Heart left ventricle (tissue), 16 donors: ENCODE measurements at regions not wholly inside any gene's neighbourhood (a gene's known extent, or its start where the extent isn't known, plus 50 kb on each side); places are given as distances from the start of the nearest gene placed in this dataset.

Experiments
- ATAC-seq, 4 donors: fragments of 200-7000 bp; cut with Tn5 transposase; one replicate each; pipeline ENCODE4 v1.9.1; 2020 to 2022; ENCODE audit warnings: moderate library complexity in 4 of 4, mild to moderate bottlenecking in 3 of 4, moderate number of reproducible peaks in 1 of 4
- DNase-seq, 5 donors: peaks; one replicate each; pipeline ENCODE4 v3.0.0-alpha.2; 2020
- H3K27ac ChIP-seq, 12 donors: fragments of 200-600 bp; sonication (generic) in 4 of 12; one replicate each; pipeline versions ENCODE4 v1.5.0 to v1.8.0; 2016 to 2022; ENCODE audit warnings: mild to moderate bottlenecking in 2 of 12
- H3K27me3 ChIP-seq, 9 donors: fragments of 200-600 bp; sonication (generic) in 2 of 9; one replicate each; pipeline versions ENCODE4 v1.5.1 to v1.8.0; 2016 to 2022; ENCODE audit warnings: mild to moderate bottlenecking in 3 of 9
- H3K36me3 ChIP-seq, 9 donors: fragments of 200-600 bp; sonication (generic) in 2 of 9; one replicate each; pipeline versions ENCODE4 v1.5.0 to v1.8.0; 2018 to 2022; ENCODE audit warnings: mild to moderate bottlenecking in 2 of 9
- H3K4me1 ChIP-seq, 12 donors: fragments of 200-600 bp; sonication (generic) in 4 of 12; one replicate each; pipeline versions ENCODE4 v1.5.0 to v1.8.0; 2016 to 2022; ENCODE audit warnings: mild to moderate bottlenecking in 3 of 12
- H3K4me3 ChIP-seq, 12 donors: fragments of 200-600 bp; sonication (generic) in 4 of 12; one replicate each; pipeline versions ENCODE4 v1.5.0 to v1.8.0; 2017 to 2022; ENCODE audit warnings: mild to moderate bottlenecking in 9 of 12, moderate library complexity in 4 of 12
- H3K9me3 ChIP-seq, 12 donors: fragments of 200-600 bp; sonication (generic) in 4 of 12; one replicate each; pipeline versions ENCODE4 v1.5.0 to v1.8.0; 2016 to 2022; ENCODE audit warnings: mild to moderate bottlenecking in 1 of 12
- CTCF ChIP-seq, 12 donors: fragments of 200-600 bp; sonication (generic) in 4 of 12; IDR thresholded peaks; one replicate each; pipeline versions ENCODE4 v1.5.0 to v1.8.0; 2018 to 2022; ENCODE audit warnings: antibody characterized with exemption in 12 of 12, mild to moderate bottlenecking in 5 of 12
- POLR2A ChIP-seq, 2 donors: fragments of 450-650 bp; IDR thresholded peaks; one replicate each; pipeline ENCODE4 v1.6.1; 2017; ENCODE audit warnings: antibody characterized with exemption in 2 of 2, mild to moderate bottlenecking in 2 of 2, moderate library complexity in 2 of 2
- WGBS, 4 donors: extraction: QIAGEN DNeasy Blood & Tissue Kit in 2 of 4; methylation state at CpG; one replicate each; pipeline versions ENCODE4 v1.1.5 to v1.1.7; 2013 to 2018; 5-methylcytosine and 5-hydroxymethylcytosine counted together
- intact Hi-C, 10 donors: fragments of 100-400 bp; cut with DNase I; formaldehyde crosslinking; loops; one replicate each; pipeline versions ENCODE4 v1.11.1 to v1.14.2; 2022
- donor health status: ischemic (EF 13 %, LVEDD 7.1; RV severe dilation, severe dysfunction).
- donor health status: healthy with polysubstance abuse.
- donor health status: DM: no; HTN: yes; CAD: no.
- donor health status: DM: no; HTN: no; CAD: no.
- donor health status: ischemic (EF 25% LVEDD 6.9; RV normal size, moderate dysfunction).
- donor health status: ischemic (EF 25% LVEDD 5.7; RV mildly dilated, moderate dysfunction).
- donor health status: healthy.
- donor health status: DM: yes; HTN: yes; CAD: no.
- donor health status: ischemic (EF 35%, LVEDD 5.7; RV mildly dilated, moderate dysfunction).
- donor health status: nonischemic (EF 11% LVEDD 7.7; RV severe dilation, severe dysfunction).
- donor health status: DM: yes; HTN: yes; CAD: no.
- donor health status: PGD.
- donor health status: ischemic (EF 29% LVEDD 5.4; RV normal size, mild dysfunction).
- donor health status: nonischemic (EF 23%, LVEDD 6.1; RV moderate dilation, normal function).

GRCh38 chr1:30322859-30323257 is 400.5 kb downstream of the MATN1 start:
- H3K27ac ChIP-seq = no peak overlapping the region
- H3K9me3 ChIP-seq = no peaks in the 10 kb centered on the region
- no peaks in the 10 kb centered on the region for H3K4me1 ChIP-seq
- TF ChIP-seq POLR2A (IDR thresholded peaks at IDR 0.05) (no peak), CTCF (IDR thresholded peaks at IDR 0.05) (no peak)
- H3K4me3 ChIP-seq = no peak overlapping the region
- no peaks in the 10 kb centered on the region for H3K36me3 ChIP-seq
- WGBS, 4 donors = 63 to 75% (median 70%) methylated on average over 5 of the region's 5 CpGs
- ATAC-seq (no peak), DNase-seq (no peak)
- intact Hi-C loops = no loop called here
- peaks cover 0 to 37% (median 6%) of the 10 kb centered on the region in 9 donors for H3K27me3 ChIP-seq

DNA sequence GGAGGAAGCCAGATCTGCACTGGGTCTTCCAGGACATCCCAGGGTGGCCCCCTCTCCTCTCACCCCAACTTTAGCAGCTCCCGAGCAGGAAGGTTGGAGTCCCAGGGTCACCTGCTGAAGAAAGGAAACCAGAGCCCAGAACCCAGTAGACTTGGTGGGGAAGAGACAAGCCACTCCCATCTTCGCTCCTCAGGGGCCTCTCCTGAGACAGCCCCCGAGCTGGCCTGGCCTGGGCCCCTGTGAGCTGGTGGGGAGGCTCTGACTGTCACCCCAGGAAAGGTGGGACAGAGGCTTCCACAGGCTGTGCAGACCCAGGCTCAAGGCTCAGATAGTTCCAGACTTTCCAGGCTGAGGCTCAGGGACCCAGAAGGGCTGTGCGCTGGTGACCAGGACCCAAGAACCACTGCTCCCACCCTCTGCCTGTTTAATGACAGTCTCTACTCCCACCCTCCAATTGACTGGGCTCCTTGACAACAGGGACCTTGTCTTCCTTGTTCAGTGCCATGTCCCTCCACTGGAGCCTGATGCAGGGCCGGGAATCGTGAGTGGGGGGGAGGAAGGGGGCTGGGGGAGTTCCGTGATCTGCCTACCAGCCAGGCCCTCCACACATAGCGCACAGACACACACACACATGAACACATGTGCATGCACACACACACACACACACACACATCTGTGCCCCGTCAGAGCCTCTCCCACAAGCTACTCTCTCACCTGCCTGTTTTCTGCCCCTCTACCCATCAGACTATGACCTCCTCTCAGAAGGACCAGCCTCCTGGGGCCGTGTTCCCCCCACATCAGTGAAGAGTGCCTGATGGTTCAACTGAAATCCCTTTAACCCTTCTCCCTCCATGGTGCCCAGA is 401.2 kb downstream of the MATN1 start:
- Histone ChIP-seq H3K27me3 (peaks cover 0 to 40% (median 6%) of the 10 kb centered on the region in 9 donors), H3K4me3 (no peak overlapping the region), H3K9me3 (no peaks in the 10 kb centered on the region), H3K4me1 (no peaks in the 10 kb centered on the region), H3K27ac (no peak overlapping the region), H3K36me3 (no peaks in the 10 kb centered on the region)
- no peak for DNase-seq
- ATAC-seq = no peak
- intact Hi-C loops = no loop called here
- TF ChIP-seq POLR2A (IDR thresholded peaks at IDR 0.05) (no peak), CTCF (IDR thresholded peaks at IDR 0.05) (no peak)
- WGBS, 4 donors = 64 to 80% (median 73%) methylated on average over 5 to 10 of the region's 10 CpGs

GRCh38 chr1:30321246-30321910 is 402.0 kb downstream of the MATN1 start:
- DNase-seq = no peak
- Histone ChIP-seq H3K9me3 (peaks cover 0 to 4% (median 0%) of the 10 kb centered on the region in 12 donors), H3K27ac (no peak overlapping the region), H3K36me3 (no peaks in the 10 kb centered on the region), H3K27me3 (peaks cover 0 to 44% (median 6%) of the 10 kb centered on the region in 9 donors), H3K4me3 (no peak overlapping the region), H3K4me1 (no peaks in the 10 kb centered on the region)
- no peak for TF ChIP-seq POLR2A (IDR thresholded peaks at IDR 0.05)
- WGBS, 4 donors = 58 to 66% (median 62%) methylated on average over 12 to 13 of the region's 13 CpGs
- intact Hi-C loops = no loop called here
- no peak for ATAC-seq

GRCh38 chr1:30320581-30320890 is 402.8 kb downstream of the MATN1 start:
- Histone ChIP-seq H3K27ac (no peak overlapping the region), H3K4me3 (no peak overlapping the region), H3K36me3 (no peaks in the 10 kb centered on the region), H3K27me3 (peaks cover 0 to 52% (median 6%) of the 10 kb centered on the region in 9 donors), H3K9me3 (peaks cover 0 to 5% (median 0%) of the 10 kb centered on the region in 12 donors), H3K4me1 (no peaks in the 10 kb centered on the region)
- intact Hi-C loops = no loop called here
- no peak for TF ChIP-seq POLR2A (IDR thresholded peaks at IDR 0.05)
- no peak for TF ChIP-seq CTCF (IDR thresholded peaks at IDR 0.05)
- 32 to 61% (median 41%) methylated on average over 2 of the region's 2 CpGs for WGBS, 4 donors
- no peak for ATAC-seq
- DNase-seq = no peak
